Muscle of leg (tissue), 3 donors: ENCODE measurements at regions not wholly inside any gene's neighbourhood (a gene's known extent, or its start where the extent isn't known, plus 50 kb on each side); places are given as distances from the start of the nearest gene placed in this dataset.

Source experiments
- DNase-seq: peaks from one replicate; pipeline ENCODE4 v3.0.0; 2013
- H3K27ac ChIP-seq: one replicate; pipeline ENCODE4 v1.5.1; 2013; ENCODE audit warnings: mild to moderate bottlenecking, low read length, control low read depth
- H3K27me3 ChIP-seq: one replicate; pipeline ENCODE4 v1.6.1; 2013; ENCODE audit warnings: low read length; ENCODE audit not compliant: control insufficient read depth, insufficient read depth
- H3K36me3 ChIP-seq: one replicate; pipeline ENCODE4 v1.6.1; 2013; ENCODE audit warnings: low read length; ENCODE audit not compliant: control insufficient read depth, insufficient read depth
- H3K4me1 ChIP-seq: one replicate; pipeline ENCODE4 v1.6.1; 2013; ENCODE audit warnings: low read length; ENCODE audit not compliant: control insufficient read depth, insufficient read depth
- H3K4me3 ChIP-seq: one replicate; pipeline ENCODE4 v1.5.1; 2013; ENCODE audit warnings: low read length, control low read depth
- H3K9me3 ChIP-seq: replicated peaks from 2 replicates; pipeline ENCODE4 v1.6.1; 2013; ENCODE audit warnings: low read depth, low read length; ENCODE audit not compliant: control insufficient read depth
- WGBS: methylation state at CpG from one replicate; pipeline ENCODE4 v1.1.5; 2013; ENCODE audit warnings: missing lambda C conversion rate; ENCODE audit not compliant: insufficient coverage; 5-methylcytosine and 5-hydroxymethylcytosine counted together

DNA sequence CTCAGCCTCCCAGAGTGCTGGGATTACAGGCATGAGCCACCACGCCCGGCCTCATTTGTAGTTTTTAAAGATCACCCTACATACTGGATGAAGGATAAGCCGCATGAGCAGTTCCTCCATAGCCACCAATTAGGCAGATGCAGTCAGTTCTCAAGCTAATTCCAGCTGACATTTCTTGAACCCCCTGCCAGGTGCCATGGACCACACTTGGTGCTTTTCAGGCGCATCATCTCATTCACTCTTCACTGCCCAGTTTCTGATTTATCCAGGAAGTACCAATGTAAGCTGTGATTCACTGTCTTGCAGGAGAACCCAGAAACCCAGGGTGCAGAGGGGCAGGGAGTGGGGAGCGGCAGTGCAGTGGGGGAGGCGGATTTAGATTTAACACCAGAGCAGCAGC, 56.5 kb upstream of the RASA2 start:
- H3K36me3 ChIP-seq = peaks cover 12% of the 10 kb centered on the region
- H3K27me3 ChIP-seq = no peaks in the 10 kb centered on the region
- no peak overlapping the region for H3K27ac ChIP-seq
- WGBS = 100% methylated on average over 4 of the region's 6 CpGs
- DNase-seq = no peak
- H3K9me3 ChIP-seq = no peaks in the 10 kb centered on the region
- peaks cover 17% of the 10 kb centered on the region for H3K4me1 ChIP-seq
- H3K4me3 ChIP-seq = no peak overlapping the region

DNA sequence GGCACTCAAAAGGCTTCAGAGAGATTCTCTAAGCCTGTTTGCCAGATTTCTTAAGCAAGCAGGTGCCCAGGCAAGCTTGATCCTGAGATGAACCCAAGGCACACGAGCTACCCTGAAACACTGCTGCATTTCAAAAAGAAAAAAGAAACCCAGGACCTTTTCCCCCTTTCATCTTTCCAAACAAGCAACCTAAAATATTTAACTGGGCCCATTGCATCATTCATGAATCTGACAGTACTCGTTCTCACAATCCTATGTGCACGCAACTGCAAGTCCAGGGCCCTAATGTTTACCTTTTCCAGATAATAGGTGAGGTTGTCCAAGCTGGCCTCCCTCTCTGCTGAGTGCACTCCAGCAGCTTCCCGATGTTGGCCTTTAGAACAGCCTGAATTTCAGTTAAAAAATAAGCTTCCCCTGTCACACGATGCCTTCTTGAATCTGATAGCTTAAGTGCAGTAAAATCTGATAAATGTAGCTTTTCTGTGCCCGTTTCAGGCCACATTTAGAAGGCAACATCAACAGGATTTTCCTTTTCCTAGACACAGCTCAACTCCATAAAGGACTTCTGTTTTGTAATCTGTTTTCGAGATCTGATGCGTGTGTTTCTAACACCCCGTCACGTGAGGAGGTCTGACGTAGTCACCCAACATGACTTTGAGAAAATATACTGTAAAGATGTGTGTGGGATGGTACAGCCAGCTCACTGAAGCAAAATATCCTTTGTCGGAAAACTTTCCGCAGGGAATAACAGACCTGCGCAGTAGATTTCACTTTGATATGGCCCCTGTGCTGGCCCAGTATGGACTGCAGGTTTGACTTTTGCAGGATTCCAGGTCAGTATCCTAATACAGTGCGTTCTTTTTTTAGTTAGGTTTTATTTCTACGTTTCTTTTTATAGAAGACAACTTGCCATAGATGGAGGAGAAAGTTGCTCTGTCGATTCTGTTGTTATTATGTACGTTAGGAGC, 55.1 kb upstream of the RASA2 start:
- Histone ChIP-seq H3K36me3 (peaks cover 10% of the 10 kb centered on the region), H3K9me3 (no peaks in the 10 kb centered on the region), H3K27me3 (no peaks in the 10 kb centered on the region), H3K4me3 (no peak overlapping the region), H3K27ac (no peak overlapping the region), H3K4me1 (peaks cover 9% of the 10 kb centered on the region)
- 76% methylated on average over 11 of the region's 18 CpGs for WGBS
- no peak for DNase-seq

DNA sequence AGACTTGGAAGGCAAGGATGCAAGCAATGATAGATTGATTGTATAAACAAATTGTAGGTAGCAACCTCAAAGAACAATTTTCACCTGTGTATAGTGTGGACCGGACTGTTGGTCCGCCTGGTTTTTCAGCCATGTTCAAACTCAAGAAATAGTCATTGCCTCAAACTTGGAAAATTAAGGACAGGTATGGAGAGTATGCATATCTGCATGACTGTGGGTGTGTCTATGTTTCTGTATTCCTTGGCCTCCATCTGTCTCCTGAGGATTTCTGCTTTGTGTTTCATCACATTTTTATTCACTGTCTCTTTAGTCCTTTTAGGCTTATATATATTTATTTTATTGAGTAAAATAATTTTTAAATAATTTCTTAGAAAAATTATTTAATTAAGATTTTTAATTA, 53.9 kb upstream of the RASA2 start:
- Histone ChIP-seq H3K27ac (no peak overlapping the region), H3K36me3 (peaks cover 6% of the 10 kb centered on the region), H3K4me1 (peaks cover 8% of the 10 kb centered on the region), H3K9me3 (no peaks in the 10 kb centered on the region), H3K4me3 (no peak overlapping the region), H3K27me3 (no peaks in the 10 kb centered on the region)
- no peak for DNase-seq
- WGBS = no CpG with 5 or more reads among the region's 2 CpGs

DNA sequence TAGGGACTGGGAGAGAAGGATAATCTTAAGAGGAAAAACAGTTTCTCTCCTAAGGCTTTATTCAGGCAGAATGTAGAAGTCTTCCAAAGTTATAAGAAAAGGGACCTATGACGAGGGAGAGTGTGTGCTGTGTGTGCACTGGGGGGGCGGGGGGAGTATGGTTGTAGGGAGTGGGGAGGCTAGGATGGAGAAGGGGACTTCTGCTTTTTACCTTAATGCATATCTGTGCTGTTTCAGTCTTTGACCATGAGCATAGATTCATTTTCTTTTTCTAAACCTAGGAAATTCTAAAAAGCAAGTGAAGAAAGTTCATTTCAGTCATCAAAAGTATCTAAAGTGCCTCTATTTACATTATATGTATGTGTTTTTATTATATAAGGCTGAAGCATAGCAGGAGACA, 52.6 kb upstream of the RASA2 start:
- 74% methylated on average over 2 of the region's 2 CpGs for WGBS
- H3K27me3 ChIP-seq = no peaks in the 10 kb centered on the region
- DNase-seq = no peak
- H3K4me3 ChIP-seq = no peak overlapping the region
- H3K36me3 ChIP-seq = peaks cover 2% of the 10 kb centered on the region
- peaks cover 5% of the 10 kb centered on the region for H3K4me1 ChIP-seq
- H3K9me3 ChIP-seq = no peaks in the 10 kb centered on the region
- no peak overlapping the region for H3K27ac ChIP-seq

DNA sequence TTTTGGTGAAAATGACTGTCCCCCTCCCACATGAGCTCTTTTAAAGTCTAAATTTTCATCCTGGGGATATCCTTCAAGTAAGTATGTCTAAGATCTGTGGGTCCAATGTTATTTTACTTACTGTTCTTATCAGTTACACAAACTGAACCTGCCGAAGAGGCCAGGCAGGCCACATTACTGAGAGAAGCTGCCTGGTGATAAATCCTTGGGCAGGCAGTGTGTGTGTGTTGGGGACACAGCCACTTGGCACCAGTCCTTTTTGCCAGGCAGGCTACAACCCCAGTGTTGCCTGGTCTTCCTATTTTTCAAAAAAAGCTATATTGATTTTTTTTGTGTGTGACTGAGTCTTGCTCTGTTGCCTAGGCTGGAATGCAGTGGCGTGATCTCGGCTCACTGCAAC, 50.6 kb upstream of the RASA2 start:
- no CpG with 5 or more reads among the region's 3 CpGs for WGBS
- H3K9me3 ChIP-seq = no peaks in the 10 kb centered on the region
- no peak overlapping the region for H3K27ac ChIP-seq
- DNase-seq = no peak
- no peaks in the 10 kb centered on the region for H3K27me3 ChIP-seq
- H3K4me1 ChIP-seq = no peaks in the 10 kb centered on the region
- H3K36me3 ChIP-seq = no peaks in the 10 kb centered on the region
- H3K4me3 ChIP-seq = no peak overlapping the region
